ENCODE measurements at regions not wholly inside any gene's neighbourhood (a gene's known extent, or its start where the extent isn't known, plus 50 kb on each side); places are given as distances from the start of the nearest gene placed in this dataset.

- H3K9me3 ChIP-seq (replicated peaks in 1 of 2; ENCODE audit: control insufficient read depth in 2 of 2, insufficient read depth in 1 of 2, low read depth in 1 of 2, low read length in 2 of 2): no peaks in the 10 kb centered on the region
- H3K4me3 ChIP-seq (ENCODE audit: low read length in 2 of 2): no peak overlapping the region
- H3K4ac ChIP-seq (ENCODE audit: low read length): no peak overlapping the region
- no CpG with 5 or more reads among the region's 2 CpGs for WGBS, 2 donors (ENCODE audit: extremely low coverage in 2 of 2, insufficient read length in 2 of 2, insufficient replicate concordance in 1 of 2)
- H4K8ac ChIP-seq (ENCODE audit: low read depth, low read length): no peak overlapping the region
- DNase-seq (ENCODE audit: low spot score): no peak
- H3K18ac ChIP-seq (ENCODE audit: low read length): no peak overlapping the region
- no peaks in the 10 kb centered on the region for H3K79me1 ChIP-seq (ENCODE audit: low read depth, low read length)
- no peak overlapping the region for H3K23ac ChIP-seq (ENCODE audit: low read depth, low read length, poor library complexity)
- H3K9ac ChIP-seq (ENCODE audit: low read depth, low read length, poor library complexity): no peak overlapping the region
- H2BK15ac ChIP-seq (ENCODE audit: low read length): no peak overlapping the region
- H2BK12ac ChIP-seq (ENCODE audit: low read length): no peak overlapping the region
- H3K14ac ChIP-seq (ENCODE audit: low read length): no peak overlapping the region
- H3K27ac ChIP-seq (replicated peaks; ENCODE audit: low read length): no peak overlapping the region
- no peaks in the 10 kb centered on the region for H3K4me1 ChIP-seq (ENCODE audit: control insufficient read depth in 2 of 2, insufficient read depth in 1 of 2, low read depth in 1 of 2, low read length in 2 of 2)
- no peak overlapping the region for H2AK5ac ChIP-seq (ENCODE audit: low read depth, low read length)
- no peak overlapping the region for H2BK120ac ChIP-seq (ENCODE audit: low read depth, low read length)
- H3K36me3 ChIP-seq (replicated peaks in 1 of 2; ENCODE audit: control insufficient read depth in 2 of 2, insufficient read depth in 2 of 2, low read length in 2 of 2): no peaks in the 10 kb centered on the region
- H2BK5ac ChIP-seq (ENCODE audit: low read length): no peak overlapping the region
- H3K27me3 ChIP-seq (ENCODE audit: control insufficient read depth in 3 of 3, insufficient read depth in 3 of 3, low read depth in 1 of 3, low read length in 3 of 3): no peaks in the 10 kb centered on the region
- no peak overlapping the region for H4K91ac ChIP-seq (ENCODE audit: low read depth, low read length, poor library complexity)
- H3K4me2 ChIP-seq (ENCODE audit: insufficient read depth, low read length, poor library complexity, severe bottlenecking): no peak overlapping the region
- H2AFZ ChIP-seq (ENCODE audit: low read length): no peak overlapping the region
These were observed 74.4 kb upstream of the SMIM36 start for GRCh38 chr17:55585629-55586028.

- no peak overlapping the region for H3K4me2 ChIP-seq (ENCODE audit: insufficient read depth, low read length, poor library complexity, severe bottlenecking)
- H2BK15ac ChIP-seq (ENCODE audit: low read length): no peak overlapping the region
- no peak overlapping the region for H3K14ac ChIP-seq (ENCODE audit: low read length)
- no peak overlapping the region for H4K8ac ChIP-seq (ENCODE audit: low read depth, low read length)
- H3K27me3 ChIP-seq (ENCODE audit: control insufficient read depth in 3 of 3, insufficient read depth in 3 of 3, low read depth in 1 of 3, low read length in 3 of 3): no peaks in the 10 kb centered on the region
- no peak overlapping the region for H2AK5ac ChIP-seq (ENCODE audit: low read depth, low read length)
- no peak for DNase-seq (ENCODE audit: low spot score)
- no peak overlapping the region for H3K9ac ChIP-seq (ENCODE audit: low read depth, low read length, poor library complexity)
- H3K4me3 ChIP-seq (ENCODE audit: low read length in 2 of 2): no peak overlapping the region
- no peak overlapping the region for H3K18ac ChIP-seq (ENCODE audit: low read length)
- no peak overlapping the region for H2AFZ ChIP-seq (ENCODE audit: low read length)
- H3K4me1 ChIP-seq (ENCODE audit: control insufficient read depth in 2 of 2, insufficient read depth in 1 of 2, low read depth in 1 of 2, low read length in 2 of 2): no peaks in the 10 kb centered on the region
- no peak overlapping the region for H3K4ac ChIP-seq (ENCODE audit: low read length)
- no peak overlapping the region for H2BK12ac ChIP-seq (ENCODE audit: low read length)
- H3K36me3 ChIP-seq (replicated peaks in 1 of 2; ENCODE audit: control insufficient read depth in 2 of 2, insufficient read depth in 2 of 2, low read length in 2 of 2): no peaks in the 10 kb centered on the region
- no peaks in the 10 kb centered on the region for H3K79me1 ChIP-seq (ENCODE audit: low read depth, low read length)
- H3K27ac ChIP-seq (replicated peaks; ENCODE audit: low read length): no peak overlapping the region
- H2BK120ac ChIP-seq (ENCODE audit: low read depth, low read length): no peak overlapping the region
- H3K9me3 ChIP-seq (replicated peaks in 1 of 2; ENCODE audit: control insufficient read depth in 2 of 2, insufficient read depth in 1 of 2, low read depth in 1 of 2, low read length in 2 of 2): no peaks in the 10 kb centered on the region
- no peak overlapping the region for H2BK5ac ChIP-seq (ENCODE audit: low read length)
- H4K91ac ChIP-seq (ENCODE audit: low read depth, low read length, poor library complexity): no peak overlapping the region
- no CpG with 5 or more reads among the region's 1 CpG for WGBS, 2 donors (ENCODE audit: extremely low coverage in 2 of 2, insufficient read length in 2 of 2, insufficient replicate concordance in 1 of 2)
- no peak overlapping the region for H3K23ac ChIP-seq (ENCODE audit: low read depth, low read length, poor library complexity)
These were observed 73.6 kb upstream of the SMIM36 start for GRCh38 chr17:55584861-55585260.

- Histone ChIP-seq H4K8ac (ENCODE audit: low read depth, low read length) (no peak overlapping the region), H2AK5ac (ENCODE audit: low read depth, low read length) (no peak overlapping the region), H3K4me1 (ENCODE audit: control insufficient read depth in 2 of 2, insufficient read depth in 1 of 2, low read depth in 1 of 2, low read length in 2 of 2) (no peaks in the 10 kb centered on the region), H3K27ac (replicated peaks; ENCODE audit: low read length) (no peak overlapping the region), H3K9ac (ENCODE audit: low read depth, low read length, poor library complexity) (no peak overlapping the region), H3K4ac (ENCODE audit: low read length) (no peak overlapping the region), H3K9me3 (replicated peaks in 1 of 2; ENCODE audit: control insufficient read depth in 2 of 2, insufficient read depth in 1 of 2, low read depth in 1 of 2, low read length in 2 of 2) (no peaks in the 10 kb centered on the region), H3K4me3 (ENCODE audit: low read length in 2 of 2) (no peak overlapping the region), H4K91ac (ENCODE audit: low read depth, low read length, poor library complexity) (no peak overlapping the region), H3K18ac (ENCODE audit: low read length) (no peak overlapping the region), H2BK12ac (ENCODE audit: low read length) (no peak overlapping the region), H3K23ac (ENCODE audit: low read depth, low read length, poor library complexity) (no peak overlapping the region), H2AFZ (ENCODE audit: low read length) (no peak overlapping the region), H3K36me3 (replicated peaks in 1 of 2; ENCODE audit: control insufficient read depth in 2 of 2, insufficient read depth in 2 of 2, low read length in 2 of 2) (no peaks in the 10 kb centered on the region), H3K27me3 (ENCODE audit: control insufficient read depth in 3 of 3, insufficient read depth in 3 of 3, low read depth in 1 of 3, low read length in 3 of 3) (no peaks in the 10 kb centered on the region), H3K4me2 (ENCODE audit: insufficient read depth, low read length, poor library complexity, severe bottlenecking) (no peak overlapping the region), H2BK120ac (ENCODE audit: low read depth, low read length) (no peak overlapping the region), H2BK5ac (ENCODE audit: low read length) (no peak overlapping the region), H3K14ac (ENCODE audit: low read length) (no peak overlapping the region), H3K79me1 (ENCODE audit: low read depth, low read length) (no peaks in the 10 kb centered on the region), H2BK15ac (ENCODE audit: low read length) (no peak overlapping the region)
- DNase-seq (ENCODE audit: low spot score): no peak
- WGBS, 2 donors (ENCODE audit: extremely low coverage in 2 of 2, insufficient read length in 2 of 2, insufficient replicate concordance in 1 of 2): no CpG with 5 or more reads among the region's 2 CpGs
These were observed 72.9 kb upstream of the SMIM36 start for GRCh38 chr17:55584055-55584685.

- Histone ChIP-seq H3K79me1 (ENCODE audit: low read depth, low read length) (no peaks in the 10 kb centered on the region), H2BK120ac (ENCODE audit: low read depth, low read length) (no peak overlapping the region), H3K36me3 (replicated peaks in 1 of 2; ENCODE audit: control insufficient read depth in 2 of 2, insufficient read depth in 2 of 2, low read length in 2 of 2) (no peaks in the 10 kb centered on the region), H3K9ac (ENCODE audit: low read depth, low read length, poor library complexity) (no peak overlapping the region), H4K8ac (ENCODE audit: low read depth, low read length) (no peak overlapping the region), H2BK5ac (ENCODE audit: low read length) (no peak overlapping the region), H4K91ac (ENCODE audit: low read depth, low read length, poor library complexity) (no peak overlapping the region), H2BK12ac (ENCODE audit: low read length) (no peak overlapping the region), H3K27ac (replicated peaks; ENCODE audit: low read length) (no peak overlapping the region), H3K18ac (ENCODE audit: low read length) (no peak overlapping the region), H3K27me3 (ENCODE audit: control insufficient read depth in 3 of 3, insufficient read depth in 3 of 3, low read depth in 1 of 3, low read length in 3 of 3) (no peaks in the 10 kb centered on the region), H3K4me1 (ENCODE audit: control insufficient read depth in 2 of 2, insufficient read depth in 1 of 2, low read depth in 1 of 2, low read length in 2 of 2) (no peaks in the 10 kb centered on the region), H3K23ac (ENCODE audit: low read depth, low read length, poor library complexity) (no peak overlapping the region), H3K4me2 (ENCODE audit: insufficient read depth, low read length, poor library complexity, severe bottlenecking) (no peak overlapping the region), H2BK15ac (ENCODE audit: low read length) (no peak overlapping the region), H3K14ac (ENCODE audit: low read length) (no peak overlapping the region), H3K9me3 (replicated peaks in 1 of 2; ENCODE audit: control insufficient read depth in 2 of 2, insufficient read depth in 1 of 2, low read depth in 1 of 2, low read length in 2 of 2) (no peaks in the 10 kb centered on the region), H2AFZ (ENCODE audit: low read length) (no peak overlapping the region), H3K4me3 (ENCODE audit: low read length in 2 of 2) (no peak overlapping the region), H3K4ac (ENCODE audit: low read length) (no peak overlapping the region), H2AK5ac (ENCODE audit: low read depth, low read length) (no peak overlapping the region)
- no peak for DNase-seq (ENCODE audit: low spot score)
- no CpG with 5 or more reads among the region's 4 CpGs for WGBS, 2 donors (ENCODE audit: extremely low coverage in 2 of 2, insufficient read length in 2 of 2, insufficient replicate concordance in 1 of 2)
These were observed 71.6 kb upstream of the SMIM36 start for GRCh38 chr17:55582897-55583296.
